GM04503 (cell line): ENCODE measurements at regions not wholly inside any gene's neighbourhood (a gene's known extent, or its start where the extent isn't known, plus 50 kb on each side); places are given as distances from the start of the nearest gene placed in this dataset.
"Not testable (repeated sequence)": the region's sequence is repeated elsewhere in the genome, so short reads cannot be mapped to it uniquely, and the experiment has no call there.

Experiments
- DNase-seq: peaks from one replicate; pipeline ENCODE4 v3.0.0-alpha.2; 2012; ENCODE audit warnings: low read depth

DNA sequence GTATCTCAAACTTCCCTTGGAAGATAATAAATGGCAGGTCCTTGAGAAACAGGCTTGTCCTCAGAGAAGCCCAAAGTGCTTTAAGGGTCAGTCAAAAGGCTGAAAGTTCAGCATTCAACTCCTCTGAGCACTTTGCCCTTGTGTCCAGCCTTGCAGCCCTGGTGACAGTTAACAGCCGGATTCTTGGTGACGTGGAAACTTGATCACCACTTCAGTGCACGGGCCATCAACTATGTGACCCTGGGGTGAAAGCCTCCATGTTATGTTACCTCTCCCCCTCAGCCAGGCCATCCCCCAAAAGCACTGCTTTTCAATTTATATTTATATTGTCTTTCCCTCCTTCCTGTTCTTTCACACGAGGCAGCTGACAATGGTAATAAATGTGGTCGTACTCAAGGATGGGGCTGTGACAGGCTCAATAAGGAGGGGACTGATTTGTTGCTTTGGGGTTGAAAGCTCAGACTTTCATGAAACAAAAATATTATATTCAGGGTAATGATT lies 164.0 kb upstream of the NRP1 start:
- no peak for DNase-seq

DNA sequence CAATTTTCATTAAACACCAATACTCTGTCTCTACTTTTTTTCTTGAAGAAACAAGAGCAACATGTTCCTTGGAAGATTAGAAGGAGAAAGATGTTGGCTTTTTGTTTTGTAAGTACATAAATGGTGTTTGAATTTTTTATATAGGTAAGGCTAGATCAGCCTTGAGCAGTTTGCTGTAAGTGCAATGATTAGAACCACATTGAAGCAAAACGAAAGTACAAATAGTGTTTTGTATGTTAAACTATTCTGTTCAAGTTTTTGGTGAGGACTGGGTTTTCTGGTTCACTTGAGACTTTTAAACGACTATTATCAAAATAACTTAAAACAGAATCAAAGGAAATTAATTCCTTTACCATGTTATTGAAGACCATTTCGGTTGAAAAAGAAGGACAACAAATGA lies 162.9 kb upstream of the NRP1 start:
- DNase-seq, result no peak

DNA sequence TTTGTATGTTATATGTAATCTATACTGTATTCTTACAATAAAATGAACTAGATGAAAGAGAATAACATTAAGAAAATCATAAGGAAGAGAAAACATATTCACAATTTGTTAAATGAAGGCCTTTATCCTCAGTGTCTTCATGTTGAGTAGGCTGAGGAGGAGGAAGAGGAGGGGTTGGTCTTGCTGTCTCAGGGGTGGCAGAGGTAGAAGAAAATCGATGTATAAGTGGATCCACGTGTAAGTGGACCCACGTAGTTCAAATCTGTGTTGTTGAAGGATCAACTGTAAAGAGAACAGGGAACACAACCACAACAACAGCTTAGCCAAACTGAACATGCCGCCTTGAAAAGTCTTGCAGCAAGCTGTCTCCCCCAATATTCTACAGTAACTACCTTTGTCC lies 161.6 kb upstream of the NRP1 start:
- DNase-seq, result no peak

DNA sequence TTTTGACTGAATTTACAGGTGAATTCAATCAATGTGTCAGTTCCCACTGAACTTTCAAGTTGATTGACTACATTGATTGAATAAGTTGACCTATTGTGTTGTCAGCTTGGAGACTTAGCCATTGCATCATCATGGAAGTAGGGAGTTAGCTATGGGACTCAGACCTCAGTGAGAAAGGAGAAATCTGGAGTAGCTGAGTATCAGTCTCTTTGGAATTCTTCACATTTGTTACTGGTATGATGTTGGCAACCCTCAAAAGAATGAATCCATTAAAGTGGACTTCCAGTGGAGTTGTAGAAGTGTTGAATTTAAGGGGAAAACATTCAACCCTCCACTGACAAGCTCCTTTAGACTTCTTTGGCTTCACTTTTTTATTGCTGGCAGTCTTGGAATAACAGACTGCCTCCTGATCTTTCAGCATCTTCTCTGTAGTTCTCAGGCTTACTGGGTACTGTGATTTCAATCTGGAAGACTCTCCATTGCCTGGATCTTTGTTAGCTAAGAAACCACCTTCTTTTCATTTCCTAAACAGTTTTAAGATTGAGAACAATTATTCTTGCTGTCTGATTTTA lies 160.3 kb upstream of the NRP1 start:
- no peak for DNase-seq

DNA sequence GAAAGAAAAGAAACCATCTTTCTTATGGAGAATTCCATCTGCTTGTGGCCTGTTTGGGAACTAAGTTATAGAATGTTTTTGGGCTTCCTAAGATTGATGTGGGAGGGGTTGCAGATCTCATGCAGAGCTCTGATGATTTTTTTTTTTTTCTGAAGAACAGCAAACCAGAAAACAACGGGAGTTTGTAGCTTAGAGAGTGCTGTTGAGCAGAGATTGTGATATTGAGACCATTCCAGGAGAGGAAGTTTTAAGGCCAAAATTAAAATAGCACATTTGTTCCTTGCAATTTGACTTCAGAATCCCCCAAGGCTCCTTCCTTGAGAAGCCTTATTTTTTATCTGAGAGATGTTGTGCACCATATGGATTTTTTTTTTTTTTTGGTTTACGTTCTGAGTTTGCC lies 159.5 kb upstream of the NRP1 start:
- DNase-seq, result no peak

DNA sequence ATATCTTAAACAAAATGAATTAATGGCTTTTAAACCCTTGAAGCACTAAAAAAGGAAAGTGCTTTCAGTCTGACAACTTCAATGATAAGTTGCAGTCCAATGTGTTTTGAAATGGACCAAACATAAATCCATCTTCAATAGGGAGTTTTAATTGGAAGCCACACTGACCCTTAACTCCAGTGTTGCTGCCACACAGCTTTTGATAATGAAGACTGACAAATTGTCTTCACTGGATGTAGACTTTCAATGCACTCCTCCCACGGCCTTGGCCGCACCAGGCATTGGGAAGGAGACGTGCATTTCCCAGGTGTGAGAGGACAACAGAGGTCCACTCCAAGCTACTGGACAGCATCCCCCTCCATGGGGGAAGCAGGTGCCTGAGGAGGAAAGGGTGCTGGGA lies 159.0 kb upstream of the NRP1 start:
- no peak for DNase-seq

DNA sequence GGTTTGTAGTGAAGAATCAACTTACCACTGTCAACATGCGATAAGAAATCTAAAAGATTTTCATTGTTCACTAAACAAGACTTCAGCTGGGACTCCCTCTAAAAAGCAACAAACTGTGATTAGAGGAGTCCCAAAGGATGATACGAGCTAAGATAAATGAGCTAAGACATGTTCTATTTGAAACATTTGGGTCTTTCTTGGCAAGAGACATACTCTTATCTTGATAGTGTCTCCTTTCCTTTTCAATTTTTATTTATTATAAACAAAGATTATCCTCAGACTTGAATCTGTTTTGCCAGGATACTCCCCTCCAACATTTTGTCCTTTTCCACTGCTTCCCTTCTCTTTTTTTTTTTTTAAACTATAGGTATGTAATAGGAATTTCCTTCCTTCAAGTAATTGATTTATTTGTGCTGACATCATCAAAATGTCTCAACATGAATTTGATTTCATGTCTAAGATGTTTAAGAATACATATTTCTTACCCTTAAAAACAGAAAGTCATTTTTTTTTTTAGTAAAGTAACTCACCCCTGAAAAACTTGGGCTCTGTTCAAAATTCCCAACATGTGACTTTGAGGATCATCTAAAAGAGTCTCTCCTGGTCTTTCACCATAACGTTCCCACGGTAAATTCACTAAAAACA lies 158.4 kb upstream of the NRP1 start:
- no peak for DNase-seq

DNA sequence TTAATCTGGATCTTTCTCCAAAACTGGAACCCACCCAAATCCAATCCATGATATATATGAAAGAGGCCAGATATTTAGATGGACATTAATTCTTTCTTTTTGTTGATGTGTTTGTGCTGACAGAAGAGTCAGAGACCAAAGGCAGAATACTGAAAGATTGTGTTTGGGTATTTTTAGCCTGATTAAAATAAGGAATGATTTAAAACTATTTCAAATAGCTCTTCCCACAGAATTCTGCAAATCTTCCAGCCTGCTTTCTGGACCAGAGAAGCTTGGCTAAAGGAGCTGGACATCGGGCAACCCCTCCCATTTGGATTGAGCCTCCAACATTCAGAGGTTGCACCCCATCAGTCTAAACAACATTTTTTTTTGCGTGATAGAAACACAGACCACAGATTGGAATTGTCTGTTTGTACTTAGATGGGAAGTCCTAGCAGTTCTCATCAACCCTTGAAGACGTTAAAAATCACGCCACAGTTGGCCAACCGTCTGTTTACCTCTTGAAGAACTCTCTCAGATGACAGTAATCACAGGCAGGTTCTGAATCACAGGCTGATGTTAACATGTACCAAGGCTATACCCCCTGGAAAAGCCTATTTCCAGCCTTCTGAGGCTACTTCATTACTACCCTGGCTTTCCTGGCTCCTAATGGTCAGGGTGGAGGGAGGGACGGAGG lies 155.2 kb upstream of the NRP1 start:
- DNase-seq, result no peak

DNA sequence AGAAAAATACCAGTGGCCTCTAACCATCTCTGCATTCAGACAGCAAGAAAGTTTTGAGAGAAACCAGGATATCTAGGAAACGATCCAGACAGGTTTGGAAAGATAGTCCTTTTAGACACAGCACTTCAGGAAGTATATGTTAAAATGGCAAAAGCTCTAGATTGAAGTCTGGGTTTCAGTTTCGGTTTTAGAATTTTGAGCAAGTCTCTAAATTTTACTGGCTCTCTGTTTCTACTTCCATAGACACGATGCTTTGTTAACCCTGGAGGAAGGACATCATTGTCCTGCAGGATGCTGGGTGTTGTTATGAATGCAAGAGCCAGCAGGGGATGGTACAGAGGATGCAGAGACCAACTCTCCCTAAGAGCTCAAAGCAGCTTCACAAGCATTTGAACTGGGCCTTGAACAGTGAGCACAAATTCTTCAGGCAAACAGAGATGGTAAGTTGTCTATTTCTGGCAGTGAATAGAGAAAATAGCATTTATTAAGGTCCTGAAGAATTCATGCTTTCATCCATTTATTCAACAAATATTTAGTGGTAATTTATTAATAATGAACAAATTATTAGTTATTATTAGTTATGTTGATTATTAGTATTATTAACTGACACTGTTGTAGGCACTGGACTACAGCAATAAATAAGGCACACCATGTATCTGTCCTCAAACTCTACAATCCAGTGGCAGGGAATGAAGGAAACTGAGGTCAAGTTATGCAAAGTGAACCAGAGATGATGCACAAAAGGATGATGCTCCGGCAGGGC lies 152.7 kb upstream of the NRP1 start:
- DNase-seq, result no peak

DNA sequence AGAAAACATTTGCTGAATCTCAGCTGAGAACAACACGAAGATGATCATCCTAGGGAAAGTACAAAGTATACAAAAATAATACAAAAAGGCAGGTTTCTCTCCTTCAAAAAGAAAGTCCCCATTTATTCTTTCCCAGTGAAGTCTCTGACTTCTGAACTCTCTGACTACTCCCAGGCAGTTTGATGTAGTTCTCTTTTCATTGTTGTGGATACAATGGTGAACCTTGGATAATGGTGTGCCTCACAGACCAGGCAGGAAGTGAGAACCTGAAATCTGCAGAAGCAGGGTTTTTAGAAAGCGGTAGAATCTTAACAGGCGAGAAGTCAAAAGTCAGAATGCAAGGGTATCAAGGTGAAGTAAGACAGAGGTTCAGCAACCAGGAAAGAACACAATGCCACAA lies 150.8 kb upstream of the NRP1 start:
- DNase-seq, result no peak

DNA sequence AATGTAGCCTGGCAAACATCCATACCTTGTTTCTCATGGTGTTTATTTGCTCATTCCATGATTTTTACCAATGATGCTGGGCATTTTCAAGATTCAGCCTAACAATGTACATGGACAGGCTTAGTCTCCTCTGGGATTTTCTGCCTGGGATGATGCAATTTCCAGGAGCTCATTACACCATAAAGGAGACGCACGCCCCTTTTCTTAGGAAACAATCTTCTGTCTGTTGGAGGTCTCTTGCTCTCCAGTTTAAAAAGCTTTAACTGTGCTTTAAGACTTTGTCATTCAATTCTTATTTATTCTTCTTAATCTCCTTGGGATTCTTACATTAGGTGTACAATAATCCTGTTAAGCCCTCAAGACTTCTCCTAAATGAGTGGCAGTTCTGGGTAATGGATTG lies 150.3 kb upstream of the NRP1 start:
- DNase-seq, result no peak

DNA sequence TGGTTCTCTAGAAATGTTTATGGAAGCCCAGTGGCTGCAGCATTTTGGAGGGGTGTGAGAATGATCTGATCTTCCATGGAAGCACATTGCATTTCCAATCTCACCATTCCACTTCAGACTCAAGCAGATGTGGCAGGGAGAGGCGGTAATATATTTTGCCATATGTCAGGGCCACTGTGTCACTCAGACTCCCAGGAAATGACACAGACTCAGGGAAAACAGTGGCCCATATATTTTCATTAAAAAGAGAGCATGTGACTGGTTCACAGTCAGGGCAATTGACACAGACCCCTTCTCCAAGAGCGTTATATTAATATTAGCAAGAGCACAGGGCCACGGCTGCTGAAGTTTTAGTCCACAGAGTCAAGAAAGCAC lies 149.3 kb upstream of the NRP1 start:
- DNase-seq, result no peak

DNA sequence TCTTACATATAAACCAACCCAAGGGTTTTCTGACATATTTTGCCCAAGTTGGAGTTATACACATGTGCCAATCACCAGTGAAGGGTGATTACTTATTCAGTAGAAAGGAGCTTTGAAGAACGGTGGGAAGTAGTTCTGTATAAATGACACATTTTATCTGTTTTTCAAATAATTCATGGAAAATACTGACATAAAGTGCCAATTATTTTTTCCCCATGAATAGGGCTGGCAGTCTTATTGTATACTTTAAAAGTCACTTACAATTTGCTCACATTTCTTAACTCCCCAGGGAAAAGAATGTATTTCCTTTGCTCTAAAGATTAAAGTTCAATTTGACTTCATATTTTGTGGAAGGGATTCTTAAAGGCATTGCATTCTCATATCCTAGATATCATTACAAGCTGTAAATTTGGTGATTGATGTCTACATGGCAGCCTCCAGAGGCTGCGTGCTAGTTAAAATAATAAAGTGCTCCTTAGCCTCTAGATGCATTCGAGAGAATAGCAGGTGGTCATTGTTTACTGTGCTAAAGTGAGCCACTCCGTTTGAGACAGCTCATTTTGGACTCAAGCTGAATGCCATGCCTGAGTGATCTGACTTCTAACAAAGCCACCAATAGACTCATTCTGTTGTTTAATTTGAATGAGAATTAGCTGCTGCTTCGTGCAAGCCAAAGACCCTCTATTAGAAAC lies 148.8 kb upstream of the NRP1 start:
- no peak for DNase-seq

DNA sequence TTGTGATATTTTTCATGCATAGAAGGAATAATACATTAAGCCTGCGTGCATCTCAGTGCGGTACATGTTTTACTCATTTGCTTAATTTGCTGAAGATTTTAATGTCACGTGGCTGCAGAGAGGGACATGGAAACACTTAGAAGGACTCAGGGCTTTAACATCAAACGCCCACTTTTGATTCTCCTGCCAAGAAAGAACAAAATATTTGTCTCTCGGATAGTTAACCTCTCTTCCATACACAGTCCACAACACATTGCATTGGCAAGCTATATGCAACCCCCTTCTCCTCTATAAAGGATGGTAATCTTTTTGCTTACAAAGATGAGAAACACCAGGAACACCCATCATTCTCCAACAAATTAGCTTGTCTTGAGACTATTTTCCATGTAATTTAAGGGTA lies 148.0 kb upstream of the NRP1 start:
- no peak for DNase-seq

DNA sequence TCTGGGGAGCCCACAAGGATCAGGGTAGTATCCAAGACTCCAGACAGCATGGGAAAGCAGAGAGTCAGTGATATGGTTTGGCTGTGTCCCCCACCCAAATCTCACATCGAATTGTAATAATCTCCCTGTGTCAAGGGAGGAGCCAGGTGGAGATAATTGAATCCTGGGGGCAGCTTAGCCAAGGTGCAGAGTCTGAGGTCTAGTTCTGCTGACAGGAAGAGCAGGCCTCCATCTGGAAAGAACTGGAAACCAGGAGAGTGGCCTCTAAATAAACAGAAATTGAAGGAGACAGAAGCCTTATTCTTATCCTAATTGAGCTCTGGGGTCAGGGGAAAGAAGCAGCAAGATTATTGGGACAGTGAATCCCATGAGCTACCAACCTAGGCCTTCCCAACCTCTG lies 146.7 kb upstream of the NRP1 start:
- DNase-seq, result no peak

DNA sequence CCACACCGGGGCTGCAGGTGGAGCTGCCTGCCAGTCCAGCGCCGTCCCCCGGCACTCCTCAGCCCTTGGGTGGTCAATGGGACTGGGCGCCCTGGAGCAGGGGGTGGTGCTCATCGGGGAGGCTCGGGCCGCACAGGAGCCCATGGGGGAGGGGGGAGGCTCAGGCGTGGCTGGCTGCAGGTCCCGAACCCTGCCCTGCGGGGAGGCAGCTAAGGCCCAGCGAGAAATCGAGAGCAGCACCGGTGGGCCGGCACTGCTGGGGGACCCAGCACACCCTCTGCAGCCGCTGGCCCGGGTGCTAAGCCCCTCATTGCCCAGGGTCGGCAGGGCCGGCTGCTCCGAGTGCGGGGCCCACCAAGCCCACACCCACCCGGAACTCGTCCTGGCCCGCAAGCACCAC lies 145.9 kb upstream of the NRP1 start:
- not testable (repeated sequence) for DNase-seq

DNA sequence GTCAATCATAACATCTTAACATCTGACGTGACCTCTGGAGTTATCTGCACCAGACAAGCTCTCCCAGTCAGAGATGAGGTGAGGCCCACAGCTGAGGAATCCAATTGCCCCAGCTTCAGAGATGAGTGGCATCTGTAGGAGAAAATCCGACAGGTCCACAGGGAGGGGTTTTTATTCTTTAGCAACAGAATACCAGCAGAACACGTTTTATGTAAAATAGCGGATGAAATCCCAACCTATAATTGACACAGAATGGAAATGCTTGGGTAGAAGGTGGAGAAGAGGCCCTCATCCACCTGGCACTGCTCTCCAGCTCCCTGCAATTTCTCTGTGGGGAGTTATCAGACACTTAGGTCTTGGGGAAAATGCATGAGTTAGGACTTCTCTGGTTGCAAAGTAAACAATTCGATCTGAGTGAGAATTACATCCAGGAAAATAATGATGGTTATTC lies 144.2 kb upstream of the NRP1 start:
- no peak for DNase-seq

DNA sequence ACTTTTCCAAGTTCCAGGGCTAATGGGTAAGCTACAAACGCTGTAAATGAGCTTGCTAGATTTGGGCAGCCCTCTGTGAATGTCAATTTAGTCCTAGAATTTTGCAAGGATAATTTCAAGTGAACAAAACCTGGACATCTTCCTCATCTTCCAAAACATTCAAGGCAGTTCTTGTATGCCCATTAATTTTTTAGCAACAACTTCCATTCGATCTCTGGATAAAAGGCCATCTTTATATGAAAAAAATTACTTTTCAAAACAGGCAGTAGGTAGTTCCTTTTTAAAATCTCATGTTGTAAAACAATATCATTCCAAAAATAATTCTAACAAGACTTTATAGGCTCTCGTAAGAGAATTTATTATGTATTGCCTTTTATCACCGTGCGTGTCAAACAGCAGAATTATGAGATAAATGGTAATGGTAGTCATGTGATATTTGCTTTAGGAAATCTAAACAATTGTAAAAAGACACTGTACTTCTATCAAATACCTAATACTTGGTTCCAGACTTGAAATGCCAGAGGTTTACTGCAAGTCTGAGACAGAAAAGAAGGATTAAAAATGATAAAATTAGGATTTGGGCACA lies 143.7 kb upstream of the NRP1 start:
- DNase-seq, result no peak

DNA sequence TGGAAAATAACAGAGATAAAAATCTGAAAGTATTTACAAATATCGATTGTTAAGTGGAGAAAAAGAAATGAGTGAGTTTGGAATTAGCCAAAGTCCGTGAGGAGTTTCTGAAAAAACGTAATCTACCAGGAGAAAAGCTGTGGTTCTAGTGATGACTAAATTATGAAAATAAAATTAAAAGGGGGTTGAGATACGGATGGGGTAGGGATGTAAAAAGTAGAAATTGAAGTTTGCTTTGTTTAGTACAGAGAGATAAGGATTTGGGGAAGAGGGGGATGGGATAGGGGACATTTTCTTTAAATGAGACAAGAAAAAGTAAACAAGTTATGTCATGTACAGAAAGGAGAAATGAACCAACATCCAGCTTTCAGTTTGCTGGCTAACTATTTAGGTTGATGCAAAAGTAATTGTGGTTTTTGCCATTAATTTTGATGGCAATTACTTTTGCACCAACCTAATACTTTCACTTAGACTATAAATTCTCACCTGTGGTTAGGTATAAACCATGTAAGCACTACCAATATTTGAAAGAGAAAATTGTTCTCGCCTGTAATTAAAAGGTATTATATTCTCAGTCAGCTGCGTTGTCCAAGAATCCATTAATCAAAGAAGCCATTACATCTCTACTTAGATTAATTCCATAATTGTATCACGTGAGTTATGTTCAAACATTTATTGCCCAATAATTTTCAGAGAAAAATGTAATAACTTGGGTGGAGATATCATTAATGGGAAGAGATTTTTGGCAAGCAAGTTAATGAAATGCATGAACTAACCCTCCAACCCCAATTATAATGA lies 143.0 kb upstream of the NRP1 start:
- no peak for DNase-seq

DNA sequence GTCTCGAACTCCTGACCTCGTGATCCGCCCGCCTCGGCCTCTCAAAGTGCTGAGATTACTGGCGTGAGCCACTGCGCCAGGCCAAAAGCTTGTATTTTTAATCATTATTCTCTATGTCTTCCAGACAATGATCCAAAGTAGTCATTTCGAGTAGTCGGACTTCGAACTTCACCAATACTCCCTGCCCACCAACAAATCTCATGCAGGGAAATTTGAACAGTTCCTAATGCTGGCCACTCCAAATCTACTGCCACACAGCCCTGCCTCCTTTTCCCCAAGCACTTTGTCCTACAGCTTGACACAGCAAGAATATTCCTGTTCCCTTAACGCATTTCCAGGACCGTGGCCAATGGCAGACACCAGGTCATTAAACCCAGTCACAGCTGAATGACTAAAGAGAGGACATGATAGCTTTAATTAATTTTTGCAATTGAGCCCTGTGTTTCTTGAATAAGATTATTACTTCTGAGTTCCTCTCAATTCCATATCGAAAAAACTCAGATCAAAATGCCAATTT lies 142.3 kb upstream of the NRP1 start:
- no peak for DNase-seq

DNA sequence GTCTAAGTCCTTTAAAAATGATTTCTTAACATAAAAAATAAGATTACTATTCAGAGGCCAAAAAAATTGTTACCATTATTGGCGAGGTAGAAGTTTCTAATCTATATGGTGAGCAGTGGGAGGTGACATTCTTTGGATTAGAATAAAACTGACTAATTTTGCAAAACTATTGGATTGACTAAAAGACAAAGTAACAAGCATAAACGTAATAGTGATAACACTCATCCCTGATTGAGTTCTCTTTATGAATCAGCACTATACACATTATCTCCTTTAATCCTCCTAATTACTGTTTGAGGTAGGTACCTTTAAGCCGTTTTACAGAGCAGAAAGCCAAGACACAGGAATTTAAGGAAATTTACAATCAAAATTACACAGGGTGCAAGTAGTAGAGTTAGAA lies 139.2 kb upstream of the NRP1 start:
- DNase-seq, result no peak
